BE2C (cell line): ENCODE measurements at regions not wholly inside any gene's neighbourhood (a gene's known extent, or its start where the extent isn't known, plus 50 kb on each side); places are given as distances from the start of the nearest gene placed in this dataset.

Experiments
- DNase-seq: peaks from one replicate; pipeline ENCODE4 v3.0.0-alpha.2; 2020
- H3K27me3 ChIP-seq: fragments of 250-450 bp; sonication (Bioruptor Pico); 2 replicates; pipeline ENCODE4 v1.5.1; 2020; ENCODE audit warnings: mild to moderate bottlenecking
- H3K36me3 ChIP-seq: fragments of 250-450 bp; sonication (Bioruptor Pico); 2 replicates; pipeline ENCODE4 v1.5.1; 2020; ENCODE audit warnings: mild to moderate bottlenecking
- H3K4me1 ChIP-seq: fragments of 250-450 bp; sonication (Bioruptor Pico); 2 replicates; pipeline ENCODE4 v1.5.1; 2020
- H3K4me3 ChIP-seq: 2 replicates; pipeline ENCODE4 v1.5.1; 2011; ENCODE audit warnings: low read depth, low read length
- H3K9me3 ChIP-seq: fragments of 250-450 bp; sonication (Bioruptor Pico); 2 replicates; pipeline ENCODE4 v1.5.1; 2020
- CTCF ChIP-seq: IDR thresholded peaks from 2 replicates; pipeline ENCODE4 v1.5.1; 2012; ENCODE audit warnings: mild to moderate bottlenecking, low read depth, low read length

- H3K4me3 ChIP-seq: no peak overlapping the region
- H3K9me3 ChIP-seq: no peaks in the 10 kb centered on the region
- DNase-seq: no peak
- no peaks in the 10 kb centered on the region for H3K4me1 ChIP-seq
- H3K36me3 ChIP-seq: no peaks in the 10 kb centered on the region
- TF ChIP-seq CTCF: no peak
- no peaks in the 10 kb centered on the region for H3K27me3 ChIP-seq
These were observed 151.0 kb upstream of the PRSS1 start for GRCh38 chr7:142598297-142598696.

- Histone ChIP-seq H3K36me3 (no peaks in the 10 kb centered on the region), H3K27me3 (no peaks in the 10 kb centered on the region), H3K9me3 (no peaks in the 10 kb centered on the region), H3K4me3 (no peak overlapping the region), H3K4me1 (no peaks in the 10 kb centered on the region)
- no peak for TF ChIP-seq CTCF
- DNase-seq: no peak
These were observed 151.7 kb upstream of the PRSS1 start for GRCh38 chr7:142597547-142597946.

- Histone ChIP-seq H3K4me3 (no peak overlapping the region), H3K9me3 (no peaks in the 10 kb centered on the region), H3K36me3 (no peaks in the 10 kb centered on the region), H3K4me1 (no peaks in the 10 kb centered on the region), H3K27me3 (no peaks in the 10 kb centered on the region)
- DNase-seq: no peak
- TF ChIP-seq CTCF: no peak
These were observed 153.3 kb upstream of the PRSS1 start for GRCh38 chr7:142595816-142596516.

DNA sequence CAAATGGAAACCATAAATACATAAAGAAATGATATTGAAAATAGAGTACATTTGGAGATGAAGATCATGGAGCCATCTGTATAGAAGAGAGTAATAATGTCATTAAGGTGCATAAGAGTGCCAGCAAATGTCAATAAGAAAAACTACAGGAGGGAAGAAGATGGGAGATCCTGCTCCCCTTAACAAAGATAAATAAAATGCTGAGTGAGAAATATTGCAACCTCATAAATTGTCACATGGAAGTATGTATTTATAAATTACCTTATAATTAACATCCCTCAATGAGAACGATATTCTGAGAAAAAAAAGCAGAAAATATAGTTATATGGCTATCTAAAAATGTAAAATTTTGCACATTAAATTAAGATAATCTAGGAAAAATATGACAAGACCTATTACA, 155.2 kb upstream of the PRSS1 start:
- no peak for TF ChIP-seq CTCF
- H3K27me3 ChIP-seq: no peaks in the 10 kb centered on the region
- no peaks in the 10 kb centered on the region for H3K36me3 ChIP-seq
- no peaks in the 10 kb centered on the region for H3K4me1 ChIP-seq
- H3K9me3 ChIP-seq: no peaks in the 10 kb centered on the region
- no peak overlapping the region for H3K4me3 ChIP-seq
- no peak for DNase-seq

- H3K4me3 ChIP-seq: no peak overlapping the region
- no peaks in the 10 kb centered on the region for H3K27me3 ChIP-seq
- DNase-seq: no peak
- TF ChIP-seq CTCF: no peak
- no peaks in the 10 kb centered on the region for H3K36me3 ChIP-seq
- no peaks in the 10 kb centered on the region for H3K4me1 ChIP-seq
- H3K9me3 ChIP-seq: no peaks in the 10 kb centered on the region
These were observed 156.2 kb upstream of the PRSS1 start for GRCh38 chr7:142593106-142593505.

DNA sequence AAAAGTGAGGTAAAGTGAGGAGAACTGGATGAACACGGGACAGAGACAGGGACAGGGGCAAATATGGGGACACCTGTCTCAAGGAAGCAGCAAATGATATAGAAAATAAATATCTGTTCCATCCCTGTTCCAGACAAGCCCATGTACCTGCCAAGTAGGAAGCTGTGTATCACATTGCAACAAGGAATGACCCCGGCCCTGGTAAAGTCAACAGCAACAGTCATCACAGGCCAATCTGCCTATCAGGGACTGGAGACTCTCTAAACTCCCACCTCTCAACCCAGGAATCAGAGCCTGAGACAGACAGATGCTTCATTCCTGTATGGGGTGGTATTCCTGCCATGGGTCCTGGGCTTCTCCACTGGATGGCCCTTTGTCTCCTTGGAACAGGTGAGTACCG, 156.6 kb upstream of the PRSS1 start:
- Histone ChIP-seq H3K4me1 (no peaks in the 10 kb centered on the region), H3K36me3 (no peaks in the 10 kb centered on the region), H3K9me3 (no peaks in the 10 kb centered on the region), H3K27me3 (no peaks in the 10 kb centered on the region), H3K4me3 (no peak overlapping the region)
- DNase-seq: no peak
- no peak for TF ChIP-seq CTCF
